SU-DHL-6 (cell line): ENCODE measurements at regions not wholly inside any gene's neighbourhood (a gene's known extent, or its start where the extent isn't known, plus 50 kb on each side); places are given as distances from the start of the nearest gene placed in this dataset.

Experiments used
- H2AFZ ChIP-seq: fragments of 200-600 bp; sonication (generic); 2 replicates; pipeline ENCODE4 v1.6.1; 2014; ENCODE audit warnings: low read depth, mild to moderate bottlenecking, moderate library complexity, mixed read lengths, antibody characterized with exemption, low read length; ENCODE audit not compliant: severe bottlenecking
- H3F3A ChIP-seq: fragments of 200-600 bp; shearing (Covaris generic); 2 replicates; pipeline ENCODE4 v1.6.0; 2016; ENCODE audit warnings: antibody characterized with exemption, mild to moderate bottlenecking; ENCODE audit not compliant: insufficient read depth
- H3K27ac ChIP-seq: fragments of 200-600 bp; sonication (generic); 2 replicates; pipeline ENCODE4 v1.5.1; 2016; ENCODE audit warnings: low read depth, mild to moderate bottlenecking, low read length, moderate library complexity, mixed read lengths
- H3K27me3 ChIP-seq: fragments of 200-600 bp; sonication (generic), shearing (Covaris generic); 2 replicates; pipeline ENCODE4 v1.6.0; 2014; ENCODE audit warnings: mild to moderate bottlenecking, low read length
- H3K36me3 ChIP-seq: fragments of 200-600 bp; sonication (generic); 2 replicates; pipeline ENCODE4 v1.6.1; 2014; ENCODE audit warnings: mild to moderate bottlenecking, low read length, mixed read lengths
- H3K4me2 ChIP-seq: fragments of 300-600, 200-600 bp; shearing (Covaris generic), sonication (generic); 2 replicates; pipeline ENCODE4 v1.6.0; 2014; ENCODE audit warnings: low read length, low read depth, mild to moderate bottlenecking; ENCODE audit not compliant: poor library complexity, severe bottlenecking
- H3K4me3 ChIP-seq: fragments of 200-600 bp; sonication (generic); 2 replicates; pipeline ENCODE4 v1.5.1; 2014; ENCODE audit warnings: antibody characterized with exemption, low read length, mild to moderate bottlenecking, mixed read lengths; ENCODE audit not compliant: insufficient read depth, poor library complexity, severe bottlenecking
- H3K79me2 ChIP-seq: fragments of 200-600 bp; sonication (generic); 2 replicates; pipeline ENCODE4 v1.6.1; 2014; ENCODE audit warnings: mild to moderate bottlenecking, low read length, moderate library complexity; ENCODE audit not compliant: insufficient read depth
- H3K9ac ChIP-seq: fragments of 200-600 bp; sonication (generic); 2 replicates; pipeline ENCODE4 v1.7.0; 2014; ENCODE audit warnings: mild to moderate bottlenecking, low read length
- H3K9me2 ChIP-seq: fragments of 200-600 bp; sonication (generic); replicated peaks from 2 replicates; pipeline ENCODE4 v1.6.1; 2014; ENCODE audit warnings: low read length; ENCODE audit not compliant: insufficient read depth
- H3K9me3 ChIP-seq: fragments of 200-600 bp; sonication (generic); 2 replicates; pipeline ENCODE4 v1.6.1; 2014; ENCODE audit warnings: low read length, mixed read lengths; ENCODE audit not compliant: insufficient read depth
- H4K20me1 ChIP-seq: fragments of 200-600 bp; sonication (generic); 2 replicates; pipeline ENCODE4 v1.6.1; 2014; ENCODE audit warnings: low read depth, mild to moderate bottlenecking, antibody characterized with exemption, low read length, moderate library complexity, mixed read lengths
- EZH2phosphoT487 ChIP-seq: fragments of 200-600 bp; sonication (generic), shearing (Covaris generic); conservative IDR thresholded peaks from 2 replicates; pipeline ENCODE4 v1.6.1; 2018; ENCODE audit warnings: mild to moderate bottlenecking, antibody characterized with exemption, low read length, moderate library complexity, mixed read lengths
- TF ChIP-seq, protein P1 (sequence below): fragments of 200-600 bp; sonication (generic); IDR thresholded peaks from one replicate; pipeline ENCODE4 v1.5.1; 2017; ENCODE audit warnings: antibody characterized with exemption, mild to moderate bottlenecking, low read length, moderate library complexity; ENCODE audit not compliant: insufficient read depth, poor library complexity, severe bottlenecking

DNA sequence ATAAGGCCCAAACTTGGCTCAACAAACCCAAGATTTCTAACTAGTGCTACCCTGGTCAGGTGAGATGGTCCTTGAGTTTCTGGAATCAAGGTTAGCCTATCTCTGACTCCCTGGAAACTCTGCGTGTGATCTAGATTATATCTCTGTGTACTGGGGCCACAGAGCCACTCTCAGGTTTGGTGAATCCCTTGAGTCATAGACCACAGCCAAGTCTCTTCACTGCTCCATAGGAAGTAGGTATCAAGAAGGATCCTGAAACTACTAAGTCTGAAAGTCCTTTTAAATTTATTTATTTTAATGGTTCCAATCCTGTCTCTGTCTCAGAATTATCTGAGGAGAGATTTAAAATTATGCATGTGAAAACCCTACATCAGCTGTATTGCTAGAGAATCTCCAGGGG is 99.1 kb downstream of the TUSC7 start:
- Histone ChIP-seq H3F3A (no peaks in the 10 kb centered on the region), H3K9me3 (no peaks in the 10 kb centered on the region), H3K4me2 (no peak overlapping the region), H2AFZ (no peak overlapping the region), H3K79me2 (no peaks in the 10 kb centered on the region), H3K36me3 (no peaks in the 10 kb centered on the region), H3K27ac (no peak overlapping the region), H3K27me3 (no peaks in the 10 kb centered on the region), H3K4me3 (no peak overlapping the region), H3K9ac (no peak overlapping the region), H3K9me2 (no peaks in the 10 kb centered on the region), H4K20me1 (no peaks in the 10 kb centered on the region)
- no peak for TF ChIP-seq EZH2phosphoT487
- TF ChIP-seq, protein P1, sequence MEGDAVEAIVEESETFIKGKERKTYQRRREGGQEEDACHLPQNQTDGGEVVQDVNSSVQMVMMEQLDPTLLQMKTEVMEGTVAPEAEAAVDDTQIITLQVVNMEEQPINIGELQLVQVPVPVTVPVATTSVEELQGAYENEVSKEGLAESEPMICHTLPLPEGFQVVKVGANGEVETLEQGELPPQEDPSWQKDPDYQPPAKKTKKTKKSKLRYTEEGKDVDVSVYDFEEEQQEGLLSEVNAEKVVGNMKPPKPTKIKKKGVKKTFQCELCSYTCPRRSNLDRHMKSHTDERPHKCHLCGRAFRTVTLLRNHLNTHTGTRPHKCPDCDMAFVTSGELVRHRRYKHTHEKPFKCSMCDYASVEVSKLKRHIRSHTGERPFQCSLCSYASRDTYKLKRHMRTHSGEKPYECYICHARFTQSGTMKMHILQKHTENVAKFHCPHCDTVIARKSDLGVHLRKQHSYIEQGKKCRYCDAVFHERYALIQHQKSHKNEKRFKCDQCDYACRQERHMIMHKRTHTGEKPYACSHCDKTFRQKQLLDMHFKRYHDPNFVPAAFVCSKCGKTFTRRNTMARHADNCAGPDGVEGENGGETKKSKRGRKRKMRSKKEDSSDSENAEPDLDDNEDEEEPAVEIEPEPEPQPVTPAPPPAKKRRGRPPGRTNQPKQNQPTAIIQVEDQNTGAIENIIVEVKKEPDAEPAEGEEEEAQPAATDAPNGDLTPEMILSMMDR: no peak

DNA sequence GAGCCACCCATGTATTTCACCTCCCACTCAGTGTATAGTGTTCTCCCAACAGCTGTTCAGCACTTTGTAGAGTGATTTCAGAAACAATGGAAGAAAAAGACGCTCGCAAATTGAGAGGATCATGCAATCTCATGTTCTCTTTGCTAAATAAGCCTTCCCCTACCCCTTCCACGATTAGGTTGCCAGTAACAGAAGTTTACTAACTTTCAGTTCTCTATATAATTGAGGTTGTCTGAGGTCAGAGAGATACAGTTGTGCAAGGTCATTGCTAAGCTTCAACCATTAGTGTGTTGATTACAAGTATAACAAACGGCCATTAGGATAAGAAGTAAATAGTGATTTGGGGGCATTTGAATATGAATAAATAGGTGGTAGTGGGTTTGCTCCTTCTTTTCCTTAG is 99.6 kb downstream of the TUSC7 start:
- H3K27me3 ChIP-seq: no peaks in the 10 kb centered on the region
- no peak overlapping the region for H3K9ac ChIP-seq
- H2AFZ ChIP-seq: no peak overlapping the region
- H3K36me3 ChIP-seq: no peaks in the 10 kb centered on the region
- H4K20me1 ChIP-seq: no peaks in the 10 kb centered on the region
- no peaks in the 10 kb centered on the region for H3F3A ChIP-seq
- H3K9me2 ChIP-seq: no peaks in the 10 kb centered on the region
- no peak overlapping the region for H3K27ac ChIP-seq
- H3K4me3 ChIP-seq: no peak overlapping the region
- H3K4me2 ChIP-seq: no peak overlapping the region
- no peaks in the 10 kb centered on the region for H3K9me3 ChIP-seq
- TF ChIP-seq, protein P1: no peak
- TF ChIP-seq EZH2phosphoT487: no peak
- no peaks in the 10 kb centered on the region for H3K79me2 ChIP-seq

DNA sequence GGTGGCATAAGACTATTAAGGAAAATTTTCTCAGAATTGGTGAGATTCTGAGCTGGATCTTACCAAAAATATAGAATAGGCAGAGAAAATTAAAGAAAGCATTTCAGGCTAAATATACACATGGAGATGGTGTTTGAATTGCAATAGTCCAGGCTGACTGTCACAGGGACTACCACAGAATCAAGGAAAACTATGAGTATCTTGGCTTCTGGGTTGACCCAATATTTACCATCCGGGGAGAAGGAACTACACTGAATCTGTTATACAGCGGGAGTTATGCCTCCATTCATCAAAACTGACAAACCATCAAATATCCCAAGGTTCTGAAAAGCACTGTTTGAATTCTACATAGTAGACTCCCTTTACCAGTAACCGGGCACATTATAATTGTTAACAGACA is 102.2 kb downstream of the TUSC7 start:
- Histone ChIP-seq H3K27ac (no peak overlapping the region), H4K20me1 (no peaks in the 10 kb centered on the region), H3K79me2 (no peaks in the 10 kb centered on the region), H3K4me3 (no peak overlapping the region), H3K9ac (no peak overlapping the region), H3K4me2 (no peak overlapping the region), H3F3A (no peaks in the 10 kb centered on the region), H3K9me2 (no peaks in the 10 kb centered on the region), H2AFZ (no peak overlapping the region), H3K9me3 (no peaks in the 10 kb centered on the region), H3K36me3 (no peaks in the 10 kb centered on the region), H3K27me3 (no peaks in the 10 kb centered on the region)
- TF ChIP-seq, protein P1: no peak
- TF ChIP-seq EZH2phosphoT487: no peak

DNA sequence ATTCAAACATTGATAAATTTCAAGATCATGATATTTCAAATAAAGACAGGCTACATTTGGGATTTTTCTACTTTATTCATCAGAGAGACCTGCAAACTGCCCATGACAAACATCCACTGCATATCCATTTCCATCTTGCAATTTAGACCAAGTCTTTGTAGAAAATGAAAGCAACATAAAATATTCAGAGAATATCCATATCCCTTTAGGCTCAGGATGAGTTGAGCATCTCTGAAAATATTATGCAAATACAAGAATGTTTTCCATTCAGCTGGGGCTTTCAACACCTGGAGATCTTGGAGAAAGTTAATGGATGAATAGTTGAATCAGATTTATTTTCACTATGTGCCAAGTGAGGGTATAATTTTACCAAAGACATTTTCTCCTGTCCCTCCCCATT is 103.4 kb downstream of the TUSC7 start:
- Histone ChIP-seq H3K4me3 (no peak overlapping the region), H3K9me3 (no peaks in the 10 kb centered on the region), H3K9ac (no peak overlapping the region), H3K9me2 (no peaks in the 10 kb centered on the region), H3K27me3 (no peaks in the 10 kb centered on the region), H4K20me1 (no peaks in the 10 kb centered on the region), H3K4me2 (no peak overlapping the region), H3K27ac (no peak overlapping the region), H3F3A (no peaks in the 10 kb centered on the region), H3K36me3 (no peaks in the 10 kb centered on the region), H2AFZ (no peak overlapping the region), H3K79me2 (no peaks in the 10 kb centered on the region)
- TF ChIP-seq EZH2phosphoT487: no peak
- TF ChIP-seq, protein P1: no peak
